ENCODE measurements at regions not wholly inside any gene's neighbourhood (a gene's known extent, or its start where the extent isn't known, plus 50 kb on each side); places are given as distances from the start of the nearest gene placed in this dataset.

DNA sequence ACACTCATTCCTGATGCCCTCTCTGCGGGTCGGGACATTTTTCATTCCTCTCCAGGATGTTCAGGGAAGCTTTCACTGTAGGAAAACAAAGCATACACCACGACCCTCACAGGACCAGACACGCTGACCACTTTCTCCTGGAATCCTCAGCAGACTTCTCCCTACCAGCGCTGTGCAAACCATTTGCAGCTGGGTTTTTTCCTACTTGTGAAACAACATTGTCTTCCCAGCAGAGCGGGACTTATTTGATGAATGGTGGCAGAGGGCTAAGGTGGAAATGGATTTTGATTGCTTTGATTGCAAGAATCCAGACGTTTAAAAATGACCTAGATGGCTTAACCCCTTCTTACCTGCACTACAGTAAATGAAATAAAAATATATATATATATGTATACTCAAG is 265.9 kb downstream of the TBC1D4 start:
- TF ChIP-seq CTCF (IDR thresholded peaks at IDR 0.05; ENCODE audit: insufficient read depth, low read length, poor library complexity, severe bottlenecking): no peak
- TF ChIP-seq EZH2phosphoT487 (conservative IDR thresholded peaks at IDR 0.05; ENCODE audit: low read length): no peak

Measured in SU-DHL-6 (cell line).